HCT116 (cell line): ENCODE measurements at regions not wholly inside any gene's neighbourhood (a gene's known extent, or its start where the extent isn't known, plus 50 kb on each side); places are given as distances from the start of the nearest gene placed in this dataset.

Source experiments
- CEBPB ChIP-seq: IDR thresholded peaks from 2 replicates; pipeline ENCODE4 v1.6.1; 2012; ENCODE audit warnings: low read depth
- EZH2 ChIP-seq: fragments of 200-600 bp; sonication (generic); IDR thresholded peaks from 2 replicates; pipeline ENCODE4 v1.6.1; 2017; ENCODE audit warnings: antibody characterized with exemption, mixed run types
- EZH2phosphoT487 ChIP-seq: fragments of 200-600 bp; IDR thresholded peaks from 2 replicates; pipeline ENCODE4 v1.6.1; 2018; ENCODE audit warnings: antibody characterized with exemption, borderline replicate concordance
- JUND ChIP-seq: IDR thresholded peaks from 2 replicates; pipeline ENCODE4 v1.6.1; 2012
- POLR2AphosphoS5 ChIP-seq: IDR thresholded peaks from 2 replicates; pipeline ENCODE4 v1.6.1; 2011; ENCODE audit warnings: mild to moderate bottlenecking, low read depth, low read length, moderate library complexity
- RAD21 ChIP-seq: IDR thresholded peaks from 2 replicates; pipeline ENCODE4 v1.6.1; 2012; ENCODE audit warnings: low read depth, mild to moderate bottlenecking
- SRF ChIP-seq: IDR thresholded peaks from 2 replicates; pipeline ENCODE4 v1.6.1; 2012; ENCODE audit warnings: low read depth
- YY1 ChIP-seq: IDR thresholded peaks from 2 replicates; pipeline ENCODE4 v1.6.1; 2011; ENCODE audit warnings: low read length, low read depth, moderate library complexity, mild to moderate bottlenecking; ENCODE audit not compliant: insufficient replicate concordance; ENCODE audit errors: extremely low read depth
- TF ChIP-seq, protein P1 (sequence below): IDR thresholded peaks from 2 replicates; pipeline ENCODE4 v1.6.1; 2012; ENCODE audit warnings: low read depth
- TF ChIP-seq, protein P2 (sequence below), 3 experiments: fragments of 200-600 bp in 1 of 3; sonication (generic) in 1 of 3; IDR thresholded peaks in 2 of 3; conservative IDR thresholded peaks in 1 of 3; 2 replicates each; pipeline ENCODE4 v1.5.1; 2012 to 2017; ENCODE audit warnings: low read depth in 2 of 3, low read length in 2 of 3, antibody characterized with exemption in 1 of 3, borderline replicate concordance in 1 of 3, control low read depth in 1 of 3, mild to moderate bottlenecking in 1 of 3, mixed read lengths in 1 of 3, mixed run types in 1 of 3, moderate library complexity in 1 of 3; ENCODE audit not compliant: insufficient read depth in 1 of 3

GRCh38 chr3:44028-44676 is 152.4 kb upstream of the CHL1 start:
- TF ChIP-seq, protein P1, sequence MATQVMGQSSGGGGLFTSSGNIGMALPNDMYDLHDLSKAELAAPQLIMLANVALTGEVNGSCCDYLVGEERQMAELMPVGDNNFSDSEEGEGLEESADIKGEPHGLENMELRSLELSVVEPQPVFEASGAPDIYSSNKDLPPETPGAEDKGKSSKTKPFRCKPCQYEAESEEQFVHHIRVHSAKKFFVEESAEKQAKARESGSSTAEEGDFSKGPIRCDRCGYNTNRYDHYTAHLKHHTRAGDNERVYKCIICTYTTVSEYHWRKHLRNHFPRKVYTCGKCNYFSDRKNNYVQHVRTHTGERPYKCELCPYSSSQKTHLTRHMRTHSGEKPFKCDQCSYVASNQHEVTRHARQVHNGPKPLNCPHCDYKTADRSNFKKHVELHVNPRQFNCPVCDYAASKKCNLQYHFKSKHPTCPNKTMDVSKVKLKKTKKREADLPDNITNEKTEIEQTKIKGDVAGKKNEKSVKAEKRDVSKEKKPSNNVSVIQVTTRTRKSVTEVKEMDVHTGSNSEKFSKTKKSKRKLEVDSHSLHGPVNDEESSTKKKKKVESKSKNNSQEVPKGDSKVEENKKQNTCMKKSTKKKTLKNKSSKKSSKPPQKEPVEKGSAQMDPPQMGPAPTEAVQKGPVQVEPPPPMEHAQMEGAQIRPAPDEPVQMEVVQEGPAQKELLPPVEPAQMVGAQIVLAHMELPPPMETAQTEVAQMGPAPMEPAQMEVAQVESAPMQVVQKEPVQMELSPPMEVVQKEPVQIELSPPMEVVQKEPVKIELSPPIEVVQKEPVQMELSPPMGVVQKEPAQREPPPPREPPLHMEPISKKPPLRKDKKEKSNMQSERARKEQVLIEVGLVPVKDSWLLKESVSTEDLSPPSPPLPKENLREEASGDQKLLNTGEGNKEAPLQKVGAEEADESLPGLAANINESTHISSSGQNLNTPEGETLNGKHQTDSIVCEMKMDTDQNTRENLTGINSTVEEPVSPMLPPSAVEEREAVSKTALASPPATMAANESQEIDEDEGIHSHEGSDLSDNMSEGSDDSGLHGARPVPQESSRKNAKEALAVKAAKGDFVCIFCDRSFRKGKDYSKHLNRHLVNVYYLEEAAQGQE = no peak
- TF ChIP-seq, protein P2, sequence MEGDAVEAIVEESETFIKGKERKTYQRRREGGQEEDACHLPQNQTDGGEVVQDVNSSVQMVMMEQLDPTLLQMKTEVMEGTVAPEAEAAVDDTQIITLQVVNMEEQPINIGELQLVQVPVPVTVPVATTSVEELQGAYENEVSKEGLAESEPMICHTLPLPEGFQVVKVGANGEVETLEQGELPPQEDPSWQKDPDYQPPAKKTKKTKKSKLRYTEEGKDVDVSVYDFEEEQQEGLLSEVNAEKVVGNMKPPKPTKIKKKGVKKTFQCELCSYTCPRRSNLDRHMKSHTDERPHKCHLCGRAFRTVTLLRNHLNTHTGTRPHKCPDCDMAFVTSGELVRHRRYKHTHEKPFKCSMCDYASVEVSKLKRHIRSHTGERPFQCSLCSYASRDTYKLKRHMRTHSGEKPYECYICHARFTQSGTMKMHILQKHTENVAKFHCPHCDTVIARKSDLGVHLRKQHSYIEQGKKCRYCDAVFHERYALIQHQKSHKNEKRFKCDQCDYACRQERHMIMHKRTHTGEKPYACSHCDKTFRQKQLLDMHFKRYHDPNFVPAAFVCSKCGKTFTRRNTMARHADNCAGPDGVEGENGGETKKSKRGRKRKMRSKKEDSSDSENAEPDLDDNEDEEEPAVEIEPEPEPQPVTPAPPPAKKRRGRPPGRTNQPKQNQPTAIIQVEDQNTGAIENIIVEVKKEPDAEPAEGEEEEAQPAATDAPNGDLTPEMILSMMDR (IDR thresholded peaks at IDR 0.05 in 2 of 3, conservative IDR thresholded peaks at IDR 0.05 in 1 of 3; ENCODE audit: borderline replicate concordance in 1 of 3, insufficient read depth in 1 of 3, low read depth in 2 of 3, low read length in 2 of 3) = no peak
- TF ChIP-seq POLR2AphosphoS5 = no peak
- no peak for TF ChIP-seq EZH2phosphoT487
- no peak for TF ChIP-seq EZH2
- no peak for TF ChIP-seq YY1
- TF ChIP-seq RAD21 = no peak
- TF ChIP-seq SRF = no peak
- no peak for TF ChIP-seq JUND
- no peak for TF ChIP-seq CEBPB
